Hematopoietic multipotent progenitor cell (in vitro differentiated cells): ENCODE measurements at regions not wholly inside any gene's neighbourhood (a gene's known extent, or its start where the extent isn't known, plus 50 kb on each side); places are given as distances from the start of the nearest gene placed in this dataset.

Experiments used
- DNase-seq, 3 donors: peaks; one replicate each; pipeline ENCODE4 v3.0.0-alpha.2; 2011 to 2015; ENCODE audit warnings: low read depth in 2 of 3, low spot score in 2 of 3

- DNase-seq: no peak
These were observed 127.3 kb downstream of the TMA16 start for GRCh38 chr4:163621821-163622220.

DNA sequence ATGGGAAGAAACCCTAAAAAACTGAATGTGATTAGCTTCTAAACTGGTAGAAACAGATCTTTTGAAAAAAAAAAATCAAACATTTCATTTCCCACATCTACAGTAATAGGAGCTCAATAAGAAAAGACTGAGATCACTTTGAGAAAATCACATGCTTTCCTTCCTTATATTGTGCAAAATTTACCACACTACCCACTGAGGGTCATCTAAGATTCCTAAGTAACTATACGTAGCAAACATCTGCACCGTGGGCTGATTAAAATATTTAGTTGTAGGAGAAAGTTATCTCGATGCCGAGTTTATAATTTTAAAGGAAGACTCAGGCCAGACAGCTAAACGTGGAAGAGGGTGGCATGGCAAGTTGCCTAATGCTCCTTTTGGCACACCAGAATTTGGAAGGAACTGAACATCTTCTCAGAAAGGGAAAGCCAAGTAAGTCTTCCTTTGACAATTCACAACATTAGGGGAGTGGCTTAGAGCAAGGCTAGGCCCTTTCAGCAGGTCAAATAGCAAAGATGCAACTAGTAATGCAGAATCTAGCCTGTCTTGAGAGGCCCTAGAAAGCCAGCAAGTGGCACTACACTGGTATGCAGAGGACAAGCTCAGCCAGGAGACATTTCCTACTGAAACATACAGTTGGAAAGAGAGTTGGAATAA is 128.0 kb downstream of the TMA16 start:
- no peak for DNase-seq

- DNase-seq: no peak
These were observed 129.3 kb downstream of the TMA16 start for GRCh38 chr4:163623787-163624186.

- no peak for DNase-seq
These were observed 130.2 kb downstream of the TMA16 start for GRCh38 chr4:163624727-163625126.

GRCh38 chr4:163631288-163631687 is 136.8 kb downstream of the TMA16 start:
- DNase-seq: no peak

GRCh38 chr4:163638909-163639308 is 144.4 kb downstream of the TMA16 start:
- no peak for DNase-seq

GRCh38 chr4:163649557-163650091 is 155.1 kb downstream of the TMA16 start:
- DNase-seq: no peak

GRCh38 chr4:163651761-163652160 is 157.3 kb downstream of the TMA16 start:
- no peak for DNase-seq

DNA sequence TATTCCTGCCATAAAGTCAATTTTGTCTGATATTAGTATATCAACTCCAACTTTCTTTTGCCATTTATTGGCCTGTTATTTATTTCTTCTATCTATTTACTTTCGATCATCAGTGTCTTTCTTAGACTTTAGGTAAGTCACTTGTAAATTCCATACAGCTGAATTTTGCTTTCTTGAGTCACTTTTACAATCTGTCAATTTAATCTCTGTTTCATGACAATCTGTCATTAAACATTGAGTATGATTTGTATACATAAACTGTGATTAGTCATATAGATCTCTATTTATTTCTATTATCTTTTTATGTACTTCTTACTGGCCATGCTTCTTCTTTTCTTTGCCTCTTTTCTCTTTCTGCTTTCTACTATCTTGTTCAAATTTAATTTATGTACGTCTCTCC is 160.1 kb downstream of the TMA16 start:
- DNase-seq: no peak

- no peak for DNase-seq
These were observed 166.1 kb downstream of the TMA16 start for GRCh38 chr4:163660636-163661035.

DNA sequence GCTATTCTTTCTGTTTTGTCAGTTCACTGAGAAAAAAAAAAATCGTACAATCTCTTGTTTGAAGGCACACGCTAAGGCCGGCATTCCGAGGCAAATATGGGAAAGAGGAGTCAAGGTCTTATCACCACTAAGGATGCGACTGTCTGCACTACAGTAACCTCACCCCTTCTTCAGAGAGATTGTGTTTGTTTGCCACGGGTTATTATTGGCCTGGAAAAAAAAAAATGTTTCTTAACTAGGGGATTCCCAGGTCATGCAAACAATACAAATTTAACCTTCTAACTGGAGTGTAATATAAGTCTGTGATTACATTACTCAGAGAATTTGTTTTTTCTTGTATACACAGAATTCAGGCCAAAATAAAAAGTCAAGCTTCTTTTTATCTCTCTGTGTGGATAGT is 168.3 kb downstream of the TMA16 start:
- no peak for DNase-seq

GRCh38 chr4:163663454-163664225 is 169.2 kb downstream of the TMA16 start:
- no peak for DNase-seq

GRCh38 chr4:163665101-163665500 is 170.6 kb downstream of the TMA16 start:
- no peak for DNase-seq

GRCh38 chr4:163665521-163666331 is 171.2 kb downstream of the TMA16 start:
- DNase-seq: peak in 1 of 3 donors; percentile 12

DNA sequence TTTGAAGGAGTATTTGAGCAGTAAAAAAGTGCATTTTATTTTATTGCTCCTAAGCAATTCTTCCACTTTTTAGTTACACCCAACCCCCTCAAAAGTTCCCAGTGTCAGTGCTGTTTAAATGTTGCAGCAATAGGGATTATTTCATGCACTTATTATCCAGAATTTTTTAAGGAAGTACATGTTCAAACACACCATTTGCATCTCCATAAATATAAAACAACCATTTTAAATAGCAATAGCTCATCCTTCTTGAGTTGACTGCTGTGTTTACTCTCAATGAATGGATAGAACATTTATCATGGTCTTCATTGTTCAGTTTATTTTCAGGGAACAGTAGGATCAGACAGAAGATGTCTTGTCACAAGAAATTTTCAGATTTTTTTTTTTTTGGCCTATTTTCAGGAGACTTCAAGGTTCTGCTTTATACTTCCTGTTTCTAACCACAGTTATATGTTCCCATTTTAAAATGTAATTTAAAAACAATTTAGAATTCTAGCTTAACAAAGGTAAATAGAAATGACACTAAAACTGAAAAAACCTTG is 171.9 kb downstream of the TMA16 start:
- peak in 2 of 3 donors; percentile 20 to 46 for DNase-seq

DNA sequence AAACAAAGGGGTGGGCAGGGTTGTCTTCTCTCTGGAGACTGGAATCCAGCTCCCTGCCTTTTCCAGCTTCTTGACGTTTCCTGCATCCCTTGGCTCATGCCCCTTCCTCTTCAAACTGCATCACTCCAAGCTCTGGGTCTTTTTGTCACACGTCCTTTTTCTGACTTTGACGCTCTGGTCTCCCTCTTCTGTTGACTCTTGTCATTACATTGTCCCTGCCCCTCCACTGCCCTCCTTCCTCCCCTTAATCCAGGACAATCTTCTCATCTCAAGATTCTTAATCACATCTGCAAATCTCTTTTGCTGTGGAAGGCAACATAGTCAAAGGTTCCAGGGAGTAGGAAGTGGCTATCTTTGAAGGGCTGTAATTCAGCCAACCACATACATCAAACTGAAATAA is 178.3 kb downstream of the TMA16 start:
- DNase-seq: no peak

GRCh38 chr4:163673848-163674697 is 179.6 kb downstream of the TMA16 start:
- peak in 1 of 3 donors; percentile 66 for DNase-seq

- peak in 2 of 3 donors; percentile 19 to 29 for DNase-seq
These were observed 184.7 kb downstream of the TMA16 start for GRCh38 chr4:163679189-163679588.

GRCh38 chr4:163680386-163681098 is 186.1 kb downstream of the TMA16 start:
- DNase-seq: no peak
